ENCODE measurements at regions not wholly inside any gene's neighbourhood (a gene's known extent, or its start where the extent isn't known, plus 50 kb on each side); places are given as distances from the start of the nearest gene placed in this dataset.
"Not testable (repeated sequence)": the region's sequence is repeated elsewhere in the genome, so short reads cannot be mapped to it uniquely, and the experiment has no call there.

GRCh38 chr6:48550603-48551002 is 439.6 kb upstream of the PTCHD4 start:
- no peaks in the 10 kb centered on the region for H3K36me3 ChIP-seq (ENCODE audit: control insufficient read depth in 1 of 2, insufficient read depth in 2 of 2, low read length in 1 of 2)
- H3K4me1 ChIP-seq (ENCODE audit: control insufficient read depth in 1 of 2, insufficient read depth in 2 of 2, low read length in 2 of 2) = no peaks in the 10 kb centered on the region
- H3K27ac ChIP-seq (ENCODE audit: low read depth in 1 of 2, low read length in 2 of 2) = no peak overlapping the region
- H3K27me3 ChIP-seq (ENCODE audit: control insufficient read depth in 1 of 2, insufficient read depth in 2 of 2, low read length in 1 of 2) = no peaks in the 10 kb centered on the region
- WGBS, 2 donors = 71 to 73% methylated on average over 3 of the region's 3 CpGs
- ATAC-seq (ENCODE audit: low FRiP score) (no peak), DNase-seq (no peak)
- intact Hi-C loops (cut with DNase I) = no loop called here
- no peaks in the 10 kb centered on the region for H3K9me3 ChIP-seq (ENCODE audit: control insufficient read depth, low read length)
- no peak overlapping the region for H3K4me3 ChIP-seq (ENCODE audit: low read length in 2 of 2)

GRCh38 chr6:48542191-48542590 is 431.2 kb upstream of the PTCHD4 start:
- H3K9me3 ChIP-seq (ENCODE audit: control insufficient read depth, low read length) = no peaks in the 10 kb centered on the region
- no peaks in the 10 kb centered on the region for H3K36me3 ChIP-seq (ENCODE audit: control insufficient read depth in 1 of 2, insufficient read depth in 2 of 2, low read length in 1 of 2)
- ATAC-seq (ENCODE audit: low FRiP score) (no peak), DNase-seq (no peak)
- 91 to 92% methylated on average over 2 of the region's 2 CpGs for whole genome bisulfite sequencing, 2 donors
- H3K4me3 ChIP-seq (ENCODE audit: low read length in 2 of 2) = no peak overlapping the region
- no peak overlapping the region for H3K27ac ChIP-seq (ENCODE audit: low read depth in 1 of 2, low read length in 2 of 2)
- H3K4me1 ChIP-seq (ENCODE audit: control insufficient read depth in 1 of 2, insufficient read depth in 2 of 2, low read length in 2 of 2) = no peaks in the 10 kb centered on the region
- H3K27me3 ChIP-seq (ENCODE audit: control insufficient read depth in 1 of 2, insufficient read depth in 2 of 2, low read length in 1 of 2) = no peaks in the 10 kb centered on the region
- intact Hi-C loops (cut with DNase I) = no loop called here

DNA sequence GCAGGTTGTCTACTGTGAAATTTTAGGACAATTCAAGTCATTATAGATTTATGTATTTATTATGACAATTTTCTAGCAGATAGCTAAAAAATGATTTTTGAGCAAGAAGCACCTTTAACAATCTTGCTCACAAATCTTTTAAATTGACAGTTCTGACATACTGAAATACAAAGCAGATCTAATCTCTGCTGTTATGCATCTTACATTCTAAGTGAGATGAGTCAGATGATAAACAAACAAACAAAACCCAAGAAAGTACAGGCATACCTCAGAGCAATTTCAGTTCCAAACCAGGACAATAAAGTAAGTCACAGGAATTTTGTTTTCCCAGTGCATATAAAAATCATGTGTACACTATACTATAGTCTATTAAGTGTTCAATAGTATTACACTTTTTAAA is 430.7 kb upstream of the PTCHD4 start:
- Histone ChIP-seq H3K4me3 (ENCODE audit: low read length in 2 of 2) (no peak overlapping the region), H3K27ac (ENCODE audit: low read depth in 1 of 2, low read length in 2 of 2) (no peak overlapping the region), H3K27me3 (ENCODE audit: control insufficient read depth in 1 of 2, insufficient read depth in 2 of 2, low read length in 1 of 2) (no peaks in the 10 kb centered on the region), H3K9me3 (ENCODE audit: control insufficient read depth, low read length) (no peaks in the 10 kb centered on the region), H3K36me3 (ENCODE audit: control insufficient read depth in 1 of 2, insufficient read depth in 2 of 2, low read length in 1 of 2) (no peaks in the 10 kb centered on the region), H3K4me1 (ENCODE audit: control insufficient read depth in 1 of 2, insufficient read depth in 2 of 2, low read length in 2 of 2) (no peaks in the 10 kb centered on the region)
- intact Hi-C loops (cut with DNase I) = no loop called here
- DNase-seq (no peak), ATAC-seq (ENCODE audit: low FRiP score) (no peak)

GRCh38 chr6:48535582-48536009 is 424.6 kb upstream of the PTCHD4 start:
- H3K27me3 ChIP-seq (ENCODE audit: control insufficient read depth in 1 of 2, insufficient read depth in 2 of 2, low read length in 1 of 2) = no peaks in the 10 kb centered on the region

GRCh38 chr6:48530978-48531377 is 420.0 kb upstream of the PTCHD4 start:
- H3K36me3 ChIP-seq (ENCODE audit: control insufficient read depth in 1 of 2, insufficient read depth in 2 of 2, low read length in 1 of 2); H3K9me3 ChIP-seq (ENCODE audit: control insufficient read depth, low read length); H3K4me1 ChIP-seq (ENCODE audit: control insufficient read depth in 1 of 2, insufficient read depth in 2 of 2, low read length in 2 of 2); H3K4me3 ChIP-seq (ENCODE audit: low read length in 2 of 2); intact Hi-C loops (cut with DNase I); DNase-seq; ATAC-seq (ENCODE audit: low FRiP score); H3K27me3 ChIP-seq (ENCODE audit: control insufficient read depth in 1 of 2, insufficient read depth in 2 of 2, low read length in 1 of 2); H3K27ac ChIP-seq (ENCODE audit: low read depth in 1 of 2, low read length in 2 of 2): not testable (repeated sequence)
- 63 to 96% methylated on average over 2 to 3 of the region's 3 CpGs for whole genome bisulfite sequencing, 2 donors

More at GRCh38 chr6:48535582-48536009, 424.6 kb upstream of the PTCHD4 start:
- Histone ChIP-seq H3K4me3 (ENCODE audit: low read length in 2 of 2) (no peak overlapping the region), H3K4me1 (ENCODE audit: control insufficient read depth in 1 of 2, insufficient read depth in 2 of 2, low read length in 2 of 2) (no peaks in the 10 kb centered on the region), H3K36me3 (ENCODE audit: control insufficient read depth in 1 of 2, insufficient read depth in 2 of 2, low read length in 1 of 2) (no peaks in the 10 kb centered on the region), H3K27ac (ENCODE audit: low read depth in 1 of 2, low read length in 2 of 2) (no peak overlapping the region), H3K9me3 (ENCODE audit: control insufficient read depth, low read length) (no peaks in the 10 kb centered on the region)
- intact Hi-C loops (cut with DNase I) = no loop called here
- DNase-seq (no peak), ATAC-seq (ENCODE audit: low FRiP score) (no peak)
- 0 to 57% methylated on average over 1 of the region's 1 CpG for WGBS, 2 donors

- Histone ChIP-seq H3K36me3 (ENCODE audit: control insufficient read depth in 1 of 2, insufficient read depth in 2 of 2, low read length in 1 of 2) (no peaks in the 10 kb centered on the region), H3K9me3 (ENCODE audit: control insufficient read depth, low read length) (no peaks in the 10 kb centered on the region), H3K4me3 (ENCODE audit: low read length in 2 of 2) (no peak overlapping the region), H3K4me1 (ENCODE audit: control insufficient read depth in 1 of 2, insufficient read depth in 2 of 2, low read length in 2 of 2) (no peaks in the 10 kb centered on the region), H3K27ac (ENCODE audit: low read depth in 1 of 2, low read length in 2 of 2) (no peak overlapping the region), H3K27me3 (ENCODE audit: control insufficient read depth in 1 of 2, insufficient read depth in 2 of 2, low read length in 1 of 2) (no peaks in the 10 kb centered on the region)
- ATAC-seq (ENCODE audit: low FRiP score) (no peak), DNase-seq (no peak)
- intact Hi-C loops (cut with DNase I) = no loop called here
- 73 to 82% methylated on average over 2 of the region's 2 CpGs for WGBS, 2 donors
These were observed 414.9 kb upstream of the PTCHD4 start for GRCh38 chr6:48525849-48526248.

- no peaks in the 10 kb centered on the region for H3K27me3 ChIP-seq (ENCODE audit: control insufficient read depth in 1 of 2, insufficient read depth in 2 of 2, low read length in 1 of 2)
- no peaks in the 10 kb centered on the region for H3K36me3 ChIP-seq (ENCODE audit: control insufficient read depth in 1 of 2, insufficient read depth in 2 of 2, low read length in 1 of 2)
- DNase-seq (no peak), ATAC-seq (ENCODE audit: low FRiP score) (no peak)
- 16 to 37% methylated on average over 2 of the region's 2 CpGs for WGBS, 2 donors
- no peak overlapping the region for H3K27ac ChIP-seq (ENCODE audit: low read depth in 1 of 2, low read length in 2 of 2)
- no peaks in the 10 kb centered on the region for H3K9me3 ChIP-seq (ENCODE audit: control insufficient read depth, low read length)
- intact Hi-C loops (cut with DNase I) = no loop called here
- H3K4me1 ChIP-seq (ENCODE audit: control insufficient read depth in 1 of 2, insufficient read depth in 2 of 2, low read length in 2 of 2) = no peaks in the 10 kb centered on the region
- no peak overlapping the region for H3K4me3 ChIP-seq (ENCODE audit: low read length in 2 of 2)
These were observed 410.0 kb upstream of the PTCHD4 start for GRCh38 chr6:48520951-48521350.

- Histone ChIP-seq H3K36me3 (ENCODE audit: control insufficient read depth in 1 of 2, insufficient read depth in 2 of 2, low read length in 1 of 2) (no peaks in the 10 kb centered on the region), H3K4me3 (ENCODE audit: low read length in 2 of 2) (no peak overlapping the region), H3K27ac (ENCODE audit: low read depth in 1 of 2, low read length in 2 of 2) (no peak overlapping the region), H3K9me3 (ENCODE audit: control insufficient read depth, low read length) (no peaks in the 10 kb centered on the region), H3K4me1 (ENCODE audit: control insufficient read depth in 1 of 2, insufficient read depth in 2 of 2, low read length in 2 of 2) (no peaks in the 10 kb centered on the region), H3K27me3 (ENCODE audit: control insufficient read depth in 1 of 2, insufficient read depth in 2 of 2, low read length in 1 of 2) (no peaks in the 10 kb centered on the region)
- ATAC-seq (ENCODE audit: low FRiP score) (no peak), DNase-seq (no peak)
- intact Hi-C loops (cut with DNase I) = no loop called here
These were observed 401.4 kb upstream of the PTCHD4 start for GRCh38 chr6:48512390-48512789.

GRCh38 chr6:48511378-48511777 is 400.4 kb upstream of the PTCHD4 start:
- intact Hi-C loops (cut with DNase I) = no loop called here
- 82% methylated on average over 2 of the region's 2 CpGs for WGBS, 2 donors
- H3K9me3 ChIP-seq (ENCODE audit: control insufficient read depth, low read length) = no peaks in the 10 kb centered on the region
- no peak overlapping the region for H3K27ac ChIP-seq (ENCODE audit: low read depth in 1 of 2, low read length in 2 of 2)
- no peak for DNase-seq
- no peaks in the 10 kb centered on the region for H3K36me3 ChIP-seq (ENCODE audit: control insufficient read depth in 1 of 2, insufficient read depth in 2 of 2, low read length in 1 of 2)
- H3K4me1 ChIP-seq (ENCODE audit: control insufficient read depth in 1 of 2, insufficient read depth in 2 of 2, low read length in 2 of 2) = no peaks in the 10 kb centered on the region
- no peaks in the 10 kb centered on the region for H3K27me3 ChIP-seq (ENCODE audit: control insufficient read depth in 1 of 2, insufficient read depth in 2 of 2, low read length in 1 of 2)
- H3K4me3 ChIP-seq (ENCODE audit: low read length in 2 of 2) = no peak overlapping the region
- ATAC-seq (ENCODE audit: low FRiP score) = no peak
